Osteoblast (primary cell): ENCODE measurements at regions not wholly inside any gene's neighbourhood (a gene's known extent, or its start where the extent isn't known, plus 50 kb on each side); places are given as distances from the start of the nearest gene placed in this dataset.

Experiments used
- DNase-seq: peaks from one replicate; pipeline ENCODE4 v3.0.0; 2011; ENCODE audit warnings: low spot score, mixed read lengths; ENCODE audit not compliant: insufficient read length; ENCODE audit errors: missing footprints
- H2AFZ ChIP-seq: 2 replicates; pipeline ENCODE4 v1.6.0; 2011; ENCODE audit warnings: mild to moderate bottlenecking, low read length
- H3K27ac ChIP-seq: 2 replicates; pipeline ENCODE4 v1.5.1; 2011; ENCODE audit warnings: mild to moderate bottlenecking, low read depth, low read length, moderate library complexity
- H3K27me3 ChIP-seq: 2 replicates; pipeline ENCODE4 v1.6.0; 2012; ENCODE audit warnings: mild to moderate bottlenecking, control low read depth, inconsistent platforms, low read length, moderate library complexity; ENCODE audit not compliant: insufficient read depth
- H3K36me3 ChIP-seq: 2 replicates; pipeline ENCODE4 v1.5.1; 2011; ENCODE audit warnings: mild to moderate bottlenecking, low read length, control low read depth, moderate library complexity; ENCODE audit not compliant: insufficient read depth
- H3K4me1 ChIP-seq: 2 replicates; pipeline ENCODE4 v1.5.1; 2011; ENCODE audit warnings: mild to moderate bottlenecking, low read length, control low read depth, moderate library complexity; ENCODE audit not compliant: insufficient read depth
- H3K4me2 ChIP-seq: 2 replicates; pipeline ENCODE4 v1.6.0; 2011; ENCODE audit warnings: mild to moderate bottlenecking, low read length; ENCODE audit not compliant: insufficient read depth
- H3K4me3 ChIP-seq: fragments of 200-600 bp; sonication (generic); 3 replicates; pipeline ENCODE4 v1.5.1; 2012; ENCODE audit warnings: mild to moderate bottlenecking, low read length, inconsistent platforms; ENCODE audit not compliant: insufficient read depth
- H3K79me2 ChIP-seq: 2 replicates; pipeline ENCODE4 v1.6.0; 2012; ENCODE audit warnings: mild to moderate bottlenecking, low read length, control low read depth, inconsistent platforms; ENCODE audit not compliant: insufficient read depth
- H3K9me3 ChIP-seq: 2 replicates; pipeline ENCODE4 v1.5.1; 2011; ENCODE audit warnings: low read depth, low read length, control low read depth
- H4K20me1 ChIP-seq: 2 replicates; pipeline ENCODE4 v1.6.0; 2012; ENCODE audit warnings: mild to moderate bottlenecking, low read length, control low read depth; ENCODE audit not compliant: insufficient read depth
- CTCF ChIP-seq: IDR thresholded peaks from 2 replicates; pipeline ENCODE4 v1.5.1; 2011; ENCODE audit warnings: mild to moderate bottlenecking, low read depth, low read length, moderate library complexity; ENCODE audit errors: extremely low read depth

- no peaks in the 10 kb centered on the region for H3K9me3 ChIP-seq
- DNase-seq: no peak
- H3K4me1 ChIP-seq: peaks cover 4% of the 10 kb centered on the region
- H4K20me1 ChIP-seq: no peaks in the 10 kb centered on the region
- H3K27ac ChIP-seq: no peak overlapping the region
- peaks cover 6% of the 10 kb centered on the region for H3K27me3 ChIP-seq
- H3K36me3 ChIP-seq: no peaks in the 10 kb centered on the region
- no peaks in the 10 kb centered on the region for H3K79me2 ChIP-seq
- H2AFZ ChIP-seq: peak overlapping the region; percentile 46
- no peak overlapping the region for H3K4me2 ChIP-seq
- TF ChIP-seq CTCF: no peak
- no peak overlapping the region for H3K4me3 ChIP-seq
Observed at GRCh38 chr2:234873103-234873827, 78.6 kb upstream of the SH3BP4 start.

GRCh38 chr2:234869969-234870368, 81.8 kb upstream of the SH3BP4 start:
- no peak for TF ChIP-seq CTCF
- Histone ChIP-seq H3K9me3 (no peaks in the 10 kb centered on the region), H3K27me3 (peaks cover 6% of the 10 kb centered on the region), H3K79me2 (no peaks in the 10 kb centered on the region), H3K4me1 (peaks cover 4% of the 10 kb centered on the region), H3K4me2 (no peak overlapping the region), H3K27ac (no peak overlapping the region), H3K4me3 (no peak overlapping the region), H3K36me3 (no peaks in the 10 kb centered on the region), H4K20me1 (no peaks in the 10 kb centered on the region), H2AFZ (no peak overlapping the region)
- no peak for DNase-seq

GRCh38 chr2:234869164-234869563, 82.7 kb upstream of the SH3BP4 start:
- Histone ChIP-seq H3K4me3 (no peak overlapping the region), H3K9me3 (no peaks in the 10 kb centered on the region), H2AFZ (no peak overlapping the region), H4K20me1 (no peaks in the 10 kb centered on the region), H3K36me3 (no peaks in the 10 kb centered on the region), H3K4me2 (no peak overlapping the region), H3K27ac (no peak overlapping the region), H3K79me2 (no peaks in the 10 kb centered on the region), H3K27me3 (peaks cover 6% of the 10 kb centered on the region), H3K4me1 (peaks cover 4% of the 10 kb centered on the region)
- DNase-seq: no peak
- no peak for TF ChIP-seq CTCF

GRCh38 chr2:234867882-234868285, 83.9 kb upstream of the SH3BP4 start:
- H3K4me1 ChIP-seq: peaks cover 5% of the 10 kb centered on the region
- H3K27me3 ChIP-seq: peaks cover 6% of the 10 kb centered on the region
- no peak for TF ChIP-seq CTCF
- H3K9me3 ChIP-seq: no peaks in the 10 kb centered on the region
- H3K27ac ChIP-seq: no peak overlapping the region
- no peaks in the 10 kb centered on the region for H4K20me1 ChIP-seq
- no peak overlapping the region for H2AFZ ChIP-seq
- H3K4me3 ChIP-seq: no peak overlapping the region
- no peaks in the 10 kb centered on the region for H3K79me2 ChIP-seq
- no peaks in the 10 kb centered on the region for H3K36me3 ChIP-seq
- no peak for DNase-seq
- H3K4me2 ChIP-seq: no peak overlapping the region
